ENCODE measurements at regions not wholly inside any gene's neighbourhood (a gene's known extent, or its start where the extent isn't known, plus 50 kb on each side); places are given as distances from the start of the nearest gene placed in this dataset.
"Not testable (repeated sequence)": the region's sequence is repeated elsewhere in the genome, so short reads cannot be mapped to it uniquely, and the experiment has no call there.

- not testable (repeated sequence) for H3K36me3 ChIP-seq (ENCODE audit: control insufficient read depth, insufficient read depth, low read length); H3K4me3 ChIP-seq (ENCODE audit: extremely low read depth, insufficient read depth, low read length, poor library complexity, severe bottlenecking); H3K27ac ChIP-seq (ENCODE audit: low read depth, low read length, severe bottlenecking); H3K9me3 ChIP-seq (ENCODE audit: control insufficient read depth, low read length); H3K4me1 ChIP-seq (ENCODE audit: control insufficient read depth, insufficient read depth, low read length, poor library complexity, severe bottlenecking)
- WGBS, 2 experiments (ENCODE audit: insufficient coverage in 2 of 2): no CpG with 5 or more reads among the region's 1 CpG
Observed at GRCh38 chr4:26209378-26209777, 111.4 kb upstream of the RBPJ start.

GRCh38 chr4:26212528-26212927 lies 108.3 kb upstream of the RBPJ start:
- Histone ChIP-seq H3K9me3 (ENCODE audit: control insufficient read depth, low read length) (no peaks in the 10 kb centered on the region), H3K4me3 (ENCODE audit: extremely low read depth, insufficient read depth, low read length, poor library complexity, severe bottlenecking) (no peak overlapping the region), H3K27ac (ENCODE audit: low read depth, low read length, severe bottlenecking) (no peak overlapping the region), H3K36me3 (ENCODE audit: control insufficient read depth, insufficient read depth, low read length) (no peaks in the 10 kb centered on the region), H3K4me1 (ENCODE audit: control insufficient read depth, insufficient read depth, low read length, poor library complexity, severe bottlenecking) (no peaks in the 10 kb centered on the region)
- 88 to 94% methylated on average over 1 to 2 of the region's 2 CpGs for WGBS, 2 experiments (ENCODE audit: insufficient coverage in 2 of 2)

GRCh38 chr4:26213317-26213716 lies 107.5 kb upstream of the RBPJ start:
- WGBS, 2 experiments (ENCODE audit: insufficient coverage in 2 of 2): 90 to 100% methylated on average over 1 of the region's 1 CpG
- Histone ChIP-seq H3K9me3 (ENCODE audit: control insufficient read depth, low read length) (no peaks in the 10 kb centered on the region), H3K4me1 (ENCODE audit: control insufficient read depth, insufficient read depth, low read length, poor library complexity, severe bottlenecking) (no peaks in the 10 kb centered on the region), H3K36me3 (ENCODE audit: control insufficient read depth, insufficient read depth, low read length) (no peaks in the 10 kb centered on the region), H3K27ac (ENCODE audit: low read depth, low read length, severe bottlenecking) (no peak overlapping the region), H3K4me3 (ENCODE audit: extremely low read depth, insufficient read depth, low read length, poor library complexity, severe bottlenecking) (no peak overlapping the region)

- no peak overlapping the region for H3K4me3 ChIP-seq (ENCODE audit: extremely low read depth, insufficient read depth, low read length, poor library complexity, severe bottlenecking)
- H3K9me3 ChIP-seq (ENCODE audit: control insufficient read depth, low read length): no peaks in the 10 kb centered on the region
- no peak overlapping the region for H3K27ac ChIP-seq (ENCODE audit: low read depth, low read length, severe bottlenecking)
Observed at GRCh38 chr4:26214994-26215393, 105.8 kb upstream of the RBPJ start.

GRCh38 chr4:26215725-26216124 lies 105.1 kb upstream of the RBPJ start:
- Histone ChIP-seq H3K4me1 (ENCODE audit: control insufficient read depth, insufficient read depth, low read length, poor library complexity, severe bottlenecking) (no peaks in the 10 kb centered on the region), H3K4me3 (ENCODE audit: extremely low read depth, insufficient read depth, low read length, poor library complexity, severe bottlenecking) (no peak overlapping the region), H3K27ac (ENCODE audit: low read depth, low read length, severe bottlenecking) (no peak overlapping the region), H3K9me3 (ENCODE audit: control insufficient read depth, low read length) (no peaks in the 10 kb centered on the region), H3K36me3 (ENCODE audit: control insufficient read depth, insufficient read depth, low read length) (no peaks in the 10 kb centered on the region)
- 93% methylated on average over 7 of the region's 7 CpGs for WGBS, 2 experiments (ENCODE audit: insufficient coverage in 2 of 2)

More at GRCh38 chr4:26214994-26215393, 105.8 kb upstream of the RBPJ start:
- Histone ChIP-seq H3K36me3 (ENCODE audit: control insufficient read depth, insufficient read depth, low read length) (no peaks in the 10 kb centered on the region), H3K4me1 (ENCODE audit: control insufficient read depth, insufficient read depth, low read length, poor library complexity, severe bottlenecking) (no peaks in the 10 kb centered on the region)

- H3K27ac ChIP-seq (ENCODE audit: low read depth, low read length, severe bottlenecking): no peak overlapping the region
- H3K36me3 ChIP-seq (ENCODE audit: control insufficient read depth, insufficient read depth, low read length): no peaks in the 10 kb centered on the region
- H3K4me3 ChIP-seq (ENCODE audit: extremely low read depth, insufficient read depth, low read length, poor library complexity, severe bottlenecking): no peak overlapping the region
- no peaks in the 10 kb centered on the region for H3K9me3 ChIP-seq (ENCODE audit: control insufficient read depth, low read length)
- peaks cover 4% of the 10 kb centered on the region for H3K4me1 ChIP-seq (ENCODE audit: control insufficient read depth, insufficient read depth, low read length, poor library complexity, severe bottlenecking)
- 92 to 100% methylated on average over 4 to 6 of the region's 6 CpGs for WGBS, 2 experiments (ENCODE audit: insufficient coverage in 2 of 2)
Observed at GRCh38 chr4:26217481-26217880, 103.3 kb upstream of the RBPJ start.

GRCh38 chr4:26217961-26218676 lies 102.7 kb upstream of the RBPJ start:
- peak overlapping the region; percentile 59 for H3K27ac ChIP-seq (ENCODE audit: low read depth, low read length, severe bottlenecking)
- no peak overlapping the region for H3K4me3 ChIP-seq (ENCODE audit: extremely low read depth, insufficient read depth, low read length, poor library complexity, severe bottlenecking)
- 83 to 90% methylated on average over 8 to 12 of the region's 16 CpGs for WGBS, 2 experiments (ENCODE audit: insufficient coverage in 2 of 2)
- peaks cover 4% of the 10 kb centered on the region for H3K4me1 ChIP-seq (ENCODE audit: control insufficient read depth, insufficient read depth, low read length, poor library complexity, severe bottlenecking)
- H3K36me3 ChIP-seq (ENCODE audit: control insufficient read depth, insufficient read depth, low read length): no peaks in the 10 kb centered on the region
- no peaks in the 10 kb centered on the region for H3K9me3 ChIP-seq (ENCODE audit: control insufficient read depth, low read length)

- 83 to 94% methylated on average over 6 of the region's 12 CpGs for WGBS, 2 experiments (ENCODE audit: insufficient coverage in 2 of 2)
- Histone ChIP-seq H3K27ac (ENCODE audit: low read depth, low read length, severe bottlenecking) (peak overlapping the region; percentile 59), H3K4me3 (ENCODE audit: extremely low read depth, insufficient read depth, low read length, poor library complexity, severe bottlenecking) (no peak overlapping the region), H3K36me3 (ENCODE audit: control insufficient read depth, insufficient read depth, low read length) (no peaks in the 10 kb centered on the region), H3K4me1 (ENCODE audit: control insufficient read depth, insufficient read depth, low read length, poor library complexity, severe bottlenecking) (peaks cover 4% of the 10 kb centered on the region), H3K9me3 (ENCODE audit: control insufficient read depth, low read length) (no peaks in the 10 kb centered on the region)
Observed at GRCh38 chr4:26218677-26219605, 101.9 kb upstream of the RBPJ start.

- H3K4me1 ChIP-seq (ENCODE audit: control insufficient read depth, insufficient read depth, low read length, poor library complexity, severe bottlenecking): peaks cover 4% of the 10 kb centered on the region
- H3K4me3 ChIP-seq (ENCODE audit: extremely low read depth, insufficient read depth, low read length, poor library complexity, severe bottlenecking): no peak overlapping the region
- WGBS, 2 experiments (ENCODE audit: insufficient coverage in 2 of 2): 88 to 90% methylated on average over 2 to 3 of the region's 4 CpGs
- no peaks in the 10 kb centered on the region for H3K36me3 ChIP-seq (ENCODE audit: control insufficient read depth, insufficient read depth, low read length)
- H3K9me3 ChIP-seq (ENCODE audit: control insufficient read depth, low read length): no peaks in the 10 kb centered on the region
- no peak overlapping the region for H3K27ac ChIP-seq (ENCODE audit: low read depth, low read length, severe bottlenecking)
Observed at GRCh38 chr4:26220696-26221095, 100.1 kb upstream of the RBPJ start.

GRCh38 chr4:26223155-26223554 lies 97.7 kb upstream of the RBPJ start:
- Histone ChIP-seq H3K4me1 (ENCODE audit: control insufficient read depth, insufficient read depth, low read length, poor library complexity, severe bottlenecking) (peaks cover 4% of the 10 kb centered on the region), H3K36me3 (ENCODE audit: control insufficient read depth, insufficient read depth, low read length) (no peaks in the 10 kb centered on the region), H3K9me3 (ENCODE audit: control insufficient read depth, low read length) (no peaks in the 10 kb centered on the region), H3K4me3 (ENCODE audit: extremely low read depth, insufficient read depth, low read length, poor library complexity, severe bottlenecking) (no peak overlapping the region), H3K27ac (ENCODE audit: low read depth, low read length, severe bottlenecking) (no peak overlapping the region)
- 92 to 100% methylated on average over 1 to 2 of the region's 2 CpGs for WGBS, 2 experiments (ENCODE audit: insufficient coverage in 2 of 2)
